SK-N-SH (cell line): ENCODE measurements at regions not wholly inside any gene's neighbourhood (a gene's known extent, or its start where the extent isn't known, plus 50 kb on each side); places are given as distances from the start of the nearest gene placed in this dataset.

Experiments used
- CTCF ChIA-PET: fragments of 300-600, 350-600 bp; formaldehyde crosslinking; extraction: SDS; loops from one replicate; lab custom pipeline; 2021; lab: Yijun Ruan, JAX
- POLR2A ChIA-PET: fragments of 350-600 bp; sonication (Branson Sonifier 250); formaldehyde crosslinking; extraction: SDS; loops from one replicate; lab custom pipeline; 2020; ENCODE audit warnings: antibody characterized with exemption, inconsistent platforms; lab: Yijun Ruan, JAX
- DNase-seq: peaks from one replicate; pipeline ENCODE4 v3.0.0; 2012
- H2AFZ ChIP-seq: fragments of 200-600 bp; sonication (generic); 2 replicates; pipeline ENCODE4 v1.8.1; 2016; ENCODE audit warnings: antibody characterized with exemption, mild to moderate bottlenecking, low read depth
- H3F3A ChIP-seq: fragments of 200-600 bp; sonication (generic); replicated peaks from 2 replicates; pipeline ENCODE3; 2016; ENCODE audit warnings: antibody characterized with exemption, mild to moderate bottlenecking; ENCODE audit not compliant: insufficient read depth
- H3K27ac ChIP-seq, 2 experiments: fragments of 200-500 bp in 1 of 2; fragments of 200-600 bp in 1 of 2; sonication (Bioruptor generic) in 1 of 2; sonication (generic), shearing (Covaris generic) in 1 of 2; 2 replicates each; pipeline versions ENCODE4 v1.5.1 to v1.6.1; 2014 to 2016; ENCODE audit warnings: low read depth in 2 of 2, inconsistent platforms in 1 of 2, low read length in 1 of 2, mild to moderate bottlenecking in 1 of 2, mixed read lengths in 1 of 2
- H3K27me3 ChIP-seq: fragments of 200-600 bp; sonication (generic), shearing (Covaris generic); 2 replicates; pipeline ENCODE4 v1.6.1; 2016; ENCODE audit warnings: mixed run types; ENCODE audit not compliant: insufficient read depth
- H3K36me3 ChIP-seq, 2 experiments: fragments of 200-500 bp in 1 of 2; fragments of 200-600 bp in 1 of 2; sonication (Bioruptor generic) in 1 of 2; sonication (generic) in 1 of 2; replicated peaks in 1 of 2; 2 replicates each; pipeline versions ENCODE3 to v1.5.1; 2014 to 2016; ENCODE audit warnings: low read length in 1 of 2, mild to moderate bottlenecking in 1 of 2; ENCODE audit not compliant: insufficient read depth in 2 of 2, control insufficient read depth in 1 of 2
- H3K4me1 ChIP-seq, 2 experiments: fragments of 200-500 bp in 1 of 2; fragments of 200-600 bp in 1 of 2; sonication (Bioruptor generic) in 1 of 2; sonication (generic), shearing (Covaris generic) in 1 of 2; 2 replicates each; pipeline versions ENCODE4 v1.5.1 to v1.6.1; 2014 to 2016; ENCODE audit warnings: low read depth in 1 of 2, low read length in 1 of 2, mixed run types in 1 of 2; ENCODE audit not compliant: insufficient read depth in 2 of 2, control insufficient read depth in 1 of 2
- H3K4me2 ChIP-seq: fragments of 200-600 bp; sonication (generic), shearing (Covaris generic); 2 replicates; pipeline ENCODE4 v1.6.1; 2017; ENCODE audit warnings: mixed run types
- H3K4me3 ChIP-seq, 2 experiments: fragments of 200-500 bp in 1 of 2; fragments of 200-600 bp in 1 of 2; sonication (Bioruptor generic) in 1 of 2; sonication (generic), shearing (Covaris generic) in 1 of 2; 2 replicates each; pipeline versions ENCODE4 v1.5.1 to v1.8.1; 2014 to 2016; ENCODE audit warnings: low read depth in 2 of 2, inconsistent platforms in 1 of 2, low read length in 1 of 2, mild to moderate bottlenecking in 1 of 2, mixed read lengths in 1 of 2, moderate library complexity in 1 of 2
- H3K79me2 ChIP-seq: fragments of 200-600 bp; sonication (generic); 2 replicates; pipeline ENCODE4 v1.8.1; 2017; ENCODE audit warnings: mild to moderate bottlenecking; ENCODE audit not compliant: insufficient read depth
- H3K9ac ChIP-seq: fragments of 200-600 bp; sonication (generic); 2 replicates; pipeline ENCODE4 v1.6.1; 2017; ENCODE audit warnings: mixed run types
- H3K9me2 ChIP-seq: fragments of 200-600 bp; sonication (generic); 2 replicates; pipeline ENCODE4 v1.6.1; 2017; ENCODE audit warnings: mixed run types
- H3K9me3 ChIP-seq: fragments of 200-600 bp; sonication (generic); 2 replicates; pipeline ENCODE4 v1.6.1; 2017; ENCODE audit warnings: mixed run types, mild to moderate bottlenecking, moderate library complexity
- H4K20me1 ChIP-seq: fragments of 200-600 bp; sonication (generic); 2 replicates; pipeline ENCODE4 v1.6.1; 2017; ENCODE audit warnings: mild to moderate bottlenecking, mixed run types; ENCODE audit not compliant: insufficient read depth
- ELF1 ChIP-seq: IDR thresholded peaks from 2 replicates; pipeline ENCODE4 v1.4.0; 2012
- EZH2phosphoT487 ChIP-seq: fragments of 200-600 bp; sonication (generic); IDR thresholded peaks from 2 replicates; pipeline ENCODE4 v1.6.1; 2017; ENCODE audit warnings: low read depth, mixed run types, mild to moderate bottlenecking, antibody characterized with exemption, moderate library complexity, borderline replicate concordance
- FOSL2 ChIP-seq: IDR thresholded peaks from 2 replicates; pipeline ENCODE4 v1.4.0; 2012; ENCODE audit warnings: low read depth, mild to moderate bottlenecking, moderate library complexity, borderline replicate concordance
- FOXJ3 ChIP-seq: sonication (generic); formaldehyde crosslinking; IDR thresholded peaks from 2 replicates; pipeline ENCODE4 v1.5.1; 2020; ENCODE audit warnings: mild to moderate bottlenecking, missing genetic modification reagents
- JUND ChIP-seq: IDR thresholded peaks from 2 replicates; pipeline ENCODE4 v1.4.0; 2012
- MXI1 ChIP-seq: IDR thresholded peaks from 2 replicates; pipeline ENCODE4 v1.6.1; 2012; ENCODE audit warnings: mild to moderate bottlenecking, low read depth, low read length, improper control_type of control experiment
- NFIC ChIP-seq: IDR thresholded peaks from 2 replicates; pipeline ENCODE4 v1.4.0; 2012; ENCODE audit warnings: borderline replicate concordance
- NRF1 ChIP-seq: IDR thresholded peaks from 2 replicates; pipeline ENCODE4 v1.6.1; 2012; ENCODE audit warnings: low read depth, mild to moderate bottlenecking, low read length
- RAD21 ChIP-seq: IDR thresholded peaks from 2 replicates; pipeline ENCODE4 v1.6.1; 2012; ENCODE audit warnings: mild to moderate bottlenecking, low read length
- RXRA ChIP-seq: IDR thresholded peaks from 2 replicates; pipeline ENCODE4 v1.4.0; 2012; ENCODE audit warnings: low read depth, mild to moderate bottlenecking, borderline replicate concordance
- SIN3A ChIP-seq: IDR thresholded peaks from 2 replicates; pipeline ENCODE4 v1.6.1; 2012; ENCODE audit warnings: low read depth, mild to moderate bottlenecking, low read length, moderate library complexity, borderline replicate concordance
- SMC3 ChIP-seq: IDR thresholded peaks from 2 replicates; pipeline ENCODE4 v1.6.1; 2012; ENCODE audit warnings: low read depth, low read length, improper control_type of control experiment
- TCF12 ChIP-seq: IDR thresholded peaks from 2 replicates; pipeline ENCODE4 v1.4.0; 2012
- YY1 ChIP-seq: IDR thresholded peaks from 2 replicates; pipeline ENCODE4 v1.4.0; 2012; ENCODE audit warnings: low read depth, mild to moderate bottlenecking
- WGBS: methylation state at CpG from one replicate; pipeline ENCODE4 v1.1.6; 2017; ENCODE audit warnings: low lambda C conversion rate; 5-methylcytosine and 5-hydroxymethylcytosine counted together
- TF ChIP-seq, protein P1 (sequence below): fragments of 200-600 bp; sonication (generic); IDR thresholded peaks from 2 replicates; pipeline ENCODE4 v1.6.1; 2017; ENCODE audit warnings: antibody characterized with exemption, mild to moderate bottlenecking, moderate library complexity
- TF ChIP-seq, protein P2 (sequence below): fragments of 150-350 bp; IDR thresholded peaks from 2 replicates; pipeline ENCODE4 v1.6.1; 2016; ENCODE audit warnings: mild to moderate bottlenecking, low read depth, low read length
- TF ChIP-seq, protein P3 (sequence below): IDR thresholded peaks from 2 replicates; pipeline ENCODE4 v1.4.0; 2012; ENCODE audit warnings: low read depth
- TF ChIP-seq, protein P4 (sequence below): IDR thresholded peaks from 2 replicates; pipeline ENCODE4; 2012
- TF ChIP-seq, protein P5 (sequence below): IDR thresholded peaks from 2 replicates; pipeline ENCODE4 v1.4.0; 2012; ENCODE audit warnings: low read depth, borderline replicate concordance
- TF ChIP-seq, protein P6 (sequence below): fragments of 150-350 bp; IDR thresholded peaks from 2 replicates; pipeline ENCODE4 v1.6.1; 2017; ENCODE audit warnings: antibody characterized with exemption, low read length, low read depth, borderline replicate concordance

DNA sequence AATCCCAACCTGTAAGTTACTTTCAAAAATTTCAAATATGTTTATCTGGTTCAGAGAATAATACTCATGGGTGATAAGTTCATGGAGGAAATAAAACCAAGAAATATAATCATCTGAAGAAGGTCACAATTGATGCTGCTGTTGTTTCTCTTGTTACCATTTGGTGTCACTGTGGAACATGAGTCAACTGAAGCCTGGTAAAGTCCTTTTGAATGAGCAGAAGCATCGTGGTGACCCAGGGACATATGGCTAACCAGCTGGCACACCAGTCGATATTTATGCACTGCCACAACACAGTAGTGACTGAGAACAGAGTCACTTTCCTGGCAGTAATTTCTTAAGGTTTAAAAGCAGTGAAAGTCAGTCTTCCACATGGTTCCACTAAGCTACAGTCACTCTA lies 612.9 kb upstream of the TLE4 start:
- no peak for TF ChIP-seq FOXJ3 (CRISPR knock-in tag)
- TF ChIP-seq, protein P1, sequence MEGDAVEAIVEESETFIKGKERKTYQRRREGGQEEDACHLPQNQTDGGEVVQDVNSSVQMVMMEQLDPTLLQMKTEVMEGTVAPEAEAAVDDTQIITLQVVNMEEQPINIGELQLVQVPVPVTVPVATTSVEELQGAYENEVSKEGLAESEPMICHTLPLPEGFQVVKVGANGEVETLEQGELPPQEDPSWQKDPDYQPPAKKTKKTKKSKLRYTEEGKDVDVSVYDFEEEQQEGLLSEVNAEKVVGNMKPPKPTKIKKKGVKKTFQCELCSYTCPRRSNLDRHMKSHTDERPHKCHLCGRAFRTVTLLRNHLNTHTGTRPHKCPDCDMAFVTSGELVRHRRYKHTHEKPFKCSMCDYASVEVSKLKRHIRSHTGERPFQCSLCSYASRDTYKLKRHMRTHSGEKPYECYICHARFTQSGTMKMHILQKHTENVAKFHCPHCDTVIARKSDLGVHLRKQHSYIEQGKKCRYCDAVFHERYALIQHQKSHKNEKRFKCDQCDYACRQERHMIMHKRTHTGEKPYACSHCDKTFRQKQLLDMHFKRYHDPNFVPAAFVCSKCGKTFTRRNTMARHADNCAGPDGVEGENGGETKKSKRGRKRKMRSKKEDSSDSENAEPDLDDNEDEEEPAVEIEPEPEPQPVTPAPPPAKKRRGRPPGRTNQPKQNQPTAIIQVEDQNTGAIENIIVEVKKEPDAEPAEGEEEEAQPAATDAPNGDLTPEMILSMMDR, result peak; percentile 34
- DNase-seq, result no peak

DNA sequence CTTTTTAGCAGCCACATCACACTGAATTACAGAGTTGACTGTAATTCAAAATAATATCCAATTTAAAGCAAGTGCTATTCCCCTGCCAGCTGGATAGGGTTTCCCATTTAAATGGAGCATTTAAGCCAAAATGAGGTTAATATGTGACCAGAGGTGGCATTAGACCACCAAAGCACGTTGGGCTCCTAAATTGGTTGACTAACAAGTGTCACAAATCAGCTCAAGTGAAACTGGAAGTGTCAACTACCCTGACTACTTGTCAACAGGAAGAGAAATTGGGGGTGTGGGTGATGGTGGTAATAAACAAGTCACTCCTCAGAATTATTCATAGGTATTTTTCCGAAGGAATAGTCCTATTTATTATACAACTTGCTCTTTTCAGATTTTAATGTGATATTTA lies 609.6 kb upstream of the TLE4 start:
- TF ChIP-seq, protein P2, sequence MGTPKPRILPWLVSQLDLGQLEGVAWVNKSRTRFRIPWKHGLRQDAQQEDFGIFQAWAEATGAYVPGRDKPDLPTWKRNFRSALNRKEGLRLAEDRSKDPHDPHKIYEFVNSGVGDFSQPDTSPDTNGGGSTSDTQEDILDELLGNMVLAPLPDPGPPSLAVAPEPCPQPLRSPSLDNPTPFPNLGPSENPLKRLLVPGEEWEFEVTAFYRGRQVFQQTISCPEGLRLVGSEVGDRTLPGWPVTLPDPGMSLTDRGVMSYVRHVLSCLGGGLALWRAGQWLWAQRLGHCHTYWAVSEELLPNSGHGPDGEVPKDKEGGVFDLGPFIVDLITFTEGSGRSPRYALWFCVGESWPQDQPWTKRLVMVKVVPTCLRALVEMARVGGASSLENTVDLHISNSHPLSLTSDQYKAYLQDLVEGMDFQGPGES, result no peak
- TF ChIP-seq YY1 (no peak), TCF12 (no peak), SMC3 (no peak), NFIC (no peak), EZH2phosphoT487 (no peak), RAD21 (no peak), SIN3A (no peak), NRF1 (no peak), RXRA (no peak), ELF1 (no peak), MXI1 (no peak), JUND (no peak), FOSL2 (no peak)
- TF ChIP-seq, protein P3, sequence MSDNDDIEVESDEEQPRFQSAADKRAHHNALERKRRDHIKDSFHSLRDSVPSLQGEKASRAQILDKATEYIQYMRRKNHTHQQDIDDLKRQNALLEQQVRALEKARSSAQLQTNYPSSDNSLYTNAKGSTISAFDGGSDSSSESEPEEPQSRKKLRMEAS, result no peak
- TF ChIP-seq, protein P4, sequence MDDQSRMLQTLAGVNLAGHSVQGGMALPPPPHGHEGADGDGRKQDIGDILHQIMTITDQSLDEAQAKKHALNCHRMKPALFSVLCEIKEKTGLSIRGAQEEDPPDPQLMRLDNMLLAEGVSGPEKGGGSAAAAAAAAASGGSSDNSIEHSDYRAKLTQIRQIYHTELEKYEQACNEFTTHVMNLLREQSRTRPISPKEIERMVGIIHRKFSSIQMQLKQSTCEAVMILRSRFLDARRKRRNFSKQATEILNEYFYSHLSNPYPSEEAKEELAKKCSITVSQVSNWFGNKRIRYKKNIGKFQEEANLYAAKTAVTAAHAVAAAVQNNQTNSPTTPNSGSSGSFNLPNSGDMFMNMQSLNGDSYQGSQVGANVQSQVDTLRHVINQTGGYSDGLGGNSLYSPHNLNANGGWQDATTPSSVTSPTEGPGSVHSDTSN, result no peak
- TF ChIP-seq, protein P5, sequence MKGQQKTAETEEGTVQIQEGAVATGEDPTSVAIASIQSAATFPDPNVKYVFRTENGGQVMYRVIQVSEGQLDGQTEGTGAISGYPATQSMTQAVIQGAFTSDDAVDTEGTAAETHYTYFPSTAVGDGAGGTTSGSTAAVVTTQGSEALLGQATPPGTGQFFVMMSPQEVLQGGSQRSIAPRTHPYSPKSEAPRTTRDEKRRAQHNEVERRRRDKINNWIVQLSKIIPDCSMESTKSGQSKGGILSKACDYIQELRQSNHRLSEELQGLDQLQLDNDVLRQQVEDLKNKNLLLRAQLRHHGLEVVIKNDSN, result no peak
- TF ChIP-seq, protein P6, sequence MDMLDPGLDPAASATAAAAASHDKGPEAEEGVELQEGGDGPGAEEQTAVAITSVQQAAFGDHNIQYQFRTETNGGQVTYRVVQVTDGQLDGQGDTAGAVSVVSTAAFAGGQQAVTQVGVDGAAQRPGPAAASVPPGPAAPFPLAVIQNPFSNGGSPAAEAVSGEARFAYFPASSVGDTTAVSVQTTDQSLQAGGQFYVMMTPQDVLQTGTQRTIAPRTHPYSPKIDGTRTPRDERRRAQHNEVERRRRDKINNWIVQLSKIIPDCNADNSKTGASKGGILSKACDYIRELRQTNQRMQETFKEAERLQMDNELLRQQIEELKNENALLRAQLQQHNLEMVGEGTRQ, result no peak
- ChIA-PET CTCF (no interaction called here), POLR2A (no interaction called here)
- no peaks in the 10 kb centered on the region for H3K9me3 ChIP-seq
- H3K9ac ChIP-seq, result no peak overlapping the region
- 74% methylated on average over 2 of the region's 2 CpGs for WGBS
- H3K27ac ChIP-seq, result no peak overlapping the region
- no peaks in the 10 kb centered on the region for H3K36me3 ChIP-seq
- H3K9me2 ChIP-seq, result no peaks in the 10 kb centered on the region
- no peaks in the 10 kb centered on the region for H3K79me2 ChIP-seq
- DNase-seq, result no peak
- H3F3A ChIP-seq, result no peaks in the 10 kb centered on the region
- no peak overlapping the region for H3K4me3 ChIP-seq
- no peaks in the 10 kb centered on the region for H4K20me1 ChIP-seq
- no peaks in the 10 kb centered on the region for H3K4me1 ChIP-seq
- H3K4me2 ChIP-seq, result no peak overlapping the region
- no peaks in the 10 kb centered on the region for H3K27me3 ChIP-seq
- no peak overlapping the region for H2AFZ ChIP-seq

More for the DNA sequence above, 612.9 kb upstream of the TLE4 start:
- H3K4me1 ChIP-seq, result no peaks in the 10 kb centered on the region
- no peak overlapping the region for H3K4me2 ChIP-seq
- H3K4me3 ChIP-seq, result 0 out of 4 replicates have a peak overlapping the region, but pooled peaks of 1 of the 2 experiments have one; percentile 31
- WGBS, result 25% methylated on average over 1 of the region's 2 CpGs
- no peaks in the 10 kb centered on the region for H3F3A ChIP-seq
- POLR2A ChIA-PET, result no interaction called here
- H3K36me3 ChIP-seq, result peaks cover 0 to 2% of the 10 kb centered on the region in 2 experiments
- CTCF ChIA-PET, result interaction anchor here (0.6 kb wide), 1 partner anchor 369 kb away, joined by 3 read pairs; no protein-coding TSS in a partner anchor
- H2AFZ ChIP-seq, result no peak overlapping the region
- no peaks in the 10 kb centered on the region for H4K20me1 ChIP-seq
- no peak overlapping the region for H3K27ac ChIP-seq
- H3K27me3 ChIP-seq, result no peaks in the 10 kb centered on the region
- no peaks in the 10 kb centered on the region for H3K79me2 ChIP-seq
- H3K9me2 ChIP-seq, result no peaks in the 10 kb centered on the region
- no peak overlapping the region for H3K9ac ChIP-seq
- no peaks in the 10 kb centered on the region for H3K9me3 ChIP-seq
